Prostate gland (tissue), 2 donors: ENCODE measurements at regions not wholly inside any gene's neighbourhood (a gene's known extent, or its start where the extent isn't known, plus 50 kb on each side); places are given as distances from the start of the nearest gene placed in this dataset.

Experiments used
- DNase-seq: peaks from one replicate; pipeline ENCODE4 v3.0.0-alpha.2; 2019; ENCODE audit warnings: low spot score
- H3K27ac ChIP-seq, 2 donors: fragments of 200-600 bp; sonication (generic); 2 replicates each; pipeline ENCODE4 v1.5.1; 2017 to 2019
- H3K27me3 ChIP-seq: fragments of 200-600 bp; sonication (generic); replicated peaks from 2 replicates; pipeline ENCODE4 v1.5.1; 2019; ENCODE audit not compliant: insufficient read depth
- H3K36me3 ChIP-seq, 2 donors: fragments of 200-600 bp; sonication (generic); 1 replicate in 1 of 2; 2 replicates in 1 of 2; pipeline versions ENCODE4 v1.5.1 to v1.8.1; 2017 to 2019
- H3K4me1 ChIP-seq: fragments of 200-600 bp; sonication (generic); replicated peaks from 2 replicates; pipeline ENCODE4 v1.5.1; 2019
- H3K4me3 ChIP-seq, 2 donors: fragments of 200-600 bp; sonication (generic); 2 replicates each; pipeline ENCODE4 v1.5.1; 2017 to 2019
- H3K9me3 ChIP-seq: fragments of 200-600 bp; sonication (generic); 2 replicates; pipeline ENCODE4 v1.5.1; 2017
- POLR2A ChIP-seq: fragments of 450-650 bp; IDR thresholded peaks from one replicate; pipeline ENCODE4 v1.6.1; 2016; ENCODE audit warnings: antibody characterized with exemption, mild to moderate bottlenecking
- POLR2AphosphoS5 ChIP-seq: sonication (generic); formaldehyde crosslinking; IDR thresholded peaks from one replicate; pipeline ENCODE4 v1.6.1; 2017; ENCODE audit warnings: antibody characterized with exemption
- WGBS: methylation state at CpG from one replicate; pipeline ENCODE4 v1.1.5; 2018; 5-methylcytosine and 5-hydroxymethylcytosine counted together
- intact Hi-C: fragments of 100-400 bp; cut with DNase I; formaldehyde crosslinking; loops from one replicate; pipeline ENCODE4 v1.14.2; 2022
- TF ChIP-seq, protein P1 (sequence below), 4 experiments: fragments of 200-600 bp in 2 of 4; fragments of 450-650 bp in 2 of 4; sonication (generic) in 2 of 4; IDR thresholded peaks; 1 replicate in 3 of 4; 2 replicates in 1 of 4; pipeline ENCODE4 v1.5.1; 2016 to 2019; ENCODE audit warnings: antibody characterized with exemption in 4 of 4, mild to moderate bottlenecking in 2 of 4, moderate library complexity in 2 of 4

DNA sequence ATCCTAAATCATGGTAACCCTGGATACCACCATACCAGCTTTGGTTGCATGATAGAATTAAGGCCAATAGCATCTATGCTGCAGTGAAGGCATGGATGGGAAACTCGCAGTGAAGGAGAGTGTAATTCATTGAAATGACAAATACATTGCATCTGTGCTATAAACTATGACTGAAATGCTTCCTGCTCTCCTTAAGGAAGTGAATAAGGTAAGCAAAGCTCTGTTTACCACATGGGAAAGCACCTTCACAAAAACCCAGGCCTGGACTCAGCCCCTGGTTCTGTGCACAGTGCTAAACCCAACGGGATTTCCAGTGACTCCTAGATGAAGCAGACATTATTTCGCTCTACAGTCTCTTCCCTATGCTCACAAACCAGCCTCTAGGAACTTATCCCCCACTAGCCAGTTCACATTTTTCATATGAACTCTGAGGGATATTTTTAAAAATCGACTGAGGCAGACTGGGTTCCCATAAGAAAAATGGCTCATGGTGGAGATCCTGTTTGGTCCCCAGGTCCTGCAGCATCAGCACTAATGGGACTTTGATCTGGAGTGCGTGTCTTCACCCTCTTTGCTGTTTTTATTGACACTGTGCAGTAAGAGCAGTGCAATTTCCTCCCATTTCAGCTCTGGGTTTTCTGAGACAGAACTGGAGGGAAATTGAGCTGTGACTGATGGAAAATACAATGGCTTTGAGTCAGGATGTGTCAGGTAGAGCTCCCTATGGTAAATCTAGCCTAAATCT, 362.7 kb downstream of the SIPA1L2 start:
- Histone ChIP-seq H3K4me3 (no peak overlapping the region), H3K27me3 (no peaks in the 10 kb centered on the region), H3K4me1 (no peaks in the 10 kb centered on the region), H3K27ac (no peak overlapping the region), H3K36me3 (no peaks in the 10 kb centered on the region), H3K9me3 (no peaks in the 10 kb centered on the region)
- no peak for TF ChIP-seq POLR2A
- TF ChIP-seq, protein P1, sequence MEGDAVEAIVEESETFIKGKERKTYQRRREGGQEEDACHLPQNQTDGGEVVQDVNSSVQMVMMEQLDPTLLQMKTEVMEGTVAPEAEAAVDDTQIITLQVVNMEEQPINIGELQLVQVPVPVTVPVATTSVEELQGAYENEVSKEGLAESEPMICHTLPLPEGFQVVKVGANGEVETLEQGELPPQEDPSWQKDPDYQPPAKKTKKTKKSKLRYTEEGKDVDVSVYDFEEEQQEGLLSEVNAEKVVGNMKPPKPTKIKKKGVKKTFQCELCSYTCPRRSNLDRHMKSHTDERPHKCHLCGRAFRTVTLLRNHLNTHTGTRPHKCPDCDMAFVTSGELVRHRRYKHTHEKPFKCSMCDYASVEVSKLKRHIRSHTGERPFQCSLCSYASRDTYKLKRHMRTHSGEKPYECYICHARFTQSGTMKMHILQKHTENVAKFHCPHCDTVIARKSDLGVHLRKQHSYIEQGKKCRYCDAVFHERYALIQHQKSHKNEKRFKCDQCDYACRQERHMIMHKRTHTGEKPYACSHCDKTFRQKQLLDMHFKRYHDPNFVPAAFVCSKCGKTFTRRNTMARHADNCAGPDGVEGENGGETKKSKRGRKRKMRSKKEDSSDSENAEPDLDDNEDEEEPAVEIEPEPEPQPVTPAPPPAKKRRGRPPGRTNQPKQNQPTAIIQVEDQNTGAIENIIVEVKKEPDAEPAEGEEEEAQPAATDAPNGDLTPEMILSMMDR (IDR thresholded peaks at IDR 0.05), result no peak
- no peak for TF ChIP-seq POLR2AphosphoS5
- intact Hi-C loops, result no loop called here
- WGBS, result 82% methylated on average over 5 of the region's 5 CpGs
- DNase-seq, result no peak

DNA sequence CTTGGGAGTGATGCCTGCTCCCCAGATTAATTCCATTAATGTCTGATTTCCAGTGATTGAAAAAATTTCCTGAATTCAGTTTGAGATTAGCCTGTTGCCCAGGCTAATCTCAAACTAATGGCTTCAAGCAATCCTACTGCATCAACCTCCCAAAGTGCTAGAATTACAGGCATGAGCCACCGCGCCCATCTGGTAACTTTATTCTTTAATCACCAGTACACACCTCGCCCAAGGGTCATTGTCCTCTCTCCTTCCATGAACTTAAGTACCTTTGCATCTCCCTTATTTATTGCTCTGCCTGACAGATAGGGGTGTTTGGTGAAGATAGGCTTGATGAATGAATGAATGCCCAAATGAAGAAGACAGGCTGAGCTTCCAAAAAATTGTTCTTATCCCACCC, 366.5 kb downstream of the SIPA1L2 start:
- Histone ChIP-seq H3K36me3 (no peaks in the 10 kb centered on the region), H3K27ac (no peak overlapping the region), H3K27me3 (no peaks in the 10 kb centered on the region), H3K9me3 (no peaks in the 10 kb centered on the region), H3K4me3 (no peak overlapping the region), H3K4me1 (no peaks in the 10 kb centered on the region)
- intact Hi-C loops, result no loop called here
- WGBS, result 98% methylated on average over 3 of the region's 3 CpGs
- TF ChIP-seq POLR2AphosphoS5, result no peak
- TF ChIP-seq, protein P1 (IDR thresholded peaks at IDR 0.05), result no peak
- no peak for TF ChIP-seq POLR2A
- no peak for DNase-seq

DNA sequence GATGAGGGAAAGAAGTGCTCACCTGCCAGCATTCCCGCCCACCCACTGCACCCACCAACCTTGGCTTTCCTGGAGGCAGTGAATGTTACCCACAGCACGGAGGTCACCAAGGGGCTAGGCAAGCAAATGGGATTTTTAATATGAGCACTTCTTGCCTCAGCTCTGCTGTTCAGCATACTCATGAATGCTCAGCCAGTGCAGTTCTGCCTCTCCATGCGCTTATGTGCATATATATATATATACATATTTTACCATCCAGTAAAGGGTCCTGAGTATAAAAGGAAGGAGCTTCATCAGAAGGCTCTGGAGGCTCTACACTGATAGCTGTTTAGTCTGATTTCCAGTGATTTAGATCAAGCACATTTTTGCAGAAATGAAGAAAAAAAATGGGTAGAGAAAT, 366.9 kb downstream of the SIPA1L2 start:
- no peak for DNase-seq
- Histone ChIP-seq H3K36me3 (no peaks in the 10 kb centered on the region), H3K9me3 (no peaks in the 10 kb centered on the region), H3K4me3 (no peak overlapping the region), H3K27me3 (no peaks in the 10 kb centered on the region), H3K27ac (no peak overlapping the region), H3K4me1 (no peaks in the 10 kb centered on the region)
- 94% methylated on average over 3 of the region's 3 CpGs for WGBS
- intact Hi-C loops, result no loop called here
- TF ChIP-seq POLR2AphosphoS5 (no peak), POLR2A (no peak)
- TF ChIP-seq, protein P1 (IDR thresholded peaks at IDR 0.05), result no peak

DNA sequence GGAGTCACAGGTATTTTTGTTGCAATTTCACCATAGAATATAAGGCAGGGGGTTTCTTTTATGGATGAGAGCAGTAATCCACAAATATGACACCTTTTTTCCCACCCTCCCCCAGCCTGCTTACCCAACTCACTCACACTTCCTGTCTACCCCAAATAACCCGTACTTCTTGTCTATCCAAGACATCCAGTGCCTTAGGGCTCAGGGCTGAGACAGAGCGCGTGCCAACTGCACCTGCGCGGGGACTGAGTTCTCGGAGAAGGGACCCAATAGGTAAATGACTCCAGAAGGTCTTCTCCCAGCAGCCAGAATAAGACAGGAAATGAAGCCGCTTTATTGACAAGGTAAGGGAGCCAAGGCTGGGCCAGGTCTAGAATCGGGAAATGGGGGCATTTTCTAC, 369.1 kb downstream of the SIPA1L2 start:
- Histone ChIP-seq H3K27ac (no peak overlapping the region), H3K36me3 (no peaks in the 10 kb centered on the region), H3K27me3 (no peaks in the 10 kb centered on the region), H3K4me1 (no peaks in the 10 kb centered on the region), H3K4me3 (no peak overlapping the region), H3K9me3 (no peaks in the 10 kb centered on the region)
- no peak for DNase-seq
- WGBS, result 32% methylated on average over 8 of the region's 8 CpGs
- TF ChIP-seq POLR2AphosphoS5 (no peak), POLR2A (no peak)
- TF ChIP-seq, protein P1 (IDR thresholded peaks at IDR 0.05), result no peak
- intact Hi-C loops, result no loop called here

DNA sequence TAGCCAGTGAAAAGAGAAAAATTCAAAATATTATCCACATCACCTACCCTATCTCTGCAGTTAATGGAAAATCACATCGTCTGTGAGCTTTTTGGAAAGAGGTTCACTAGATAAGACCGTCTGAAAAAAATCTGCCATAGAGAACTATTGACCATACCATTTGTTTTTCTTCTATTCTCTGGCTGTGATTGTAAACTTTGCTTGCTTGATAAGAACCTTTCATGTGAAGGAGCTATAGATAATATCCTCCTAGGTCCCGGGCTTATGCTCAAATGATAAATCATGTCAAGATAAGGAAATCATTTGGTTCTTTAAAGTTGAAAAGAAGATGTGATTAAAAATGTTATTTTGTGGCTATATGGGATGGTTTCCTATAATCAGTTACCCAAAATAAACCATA, 369.9 kb downstream of the SIPA1L2 start:
- H3K4me3 ChIP-seq, result no peak overlapping the region
- no peaks in the 10 kb centered on the region for H3K36me3 ChIP-seq
- intact Hi-C loops, result no loop called here
- no peak for DNase-seq
- H3K27ac ChIP-seq, result no peak overlapping the region
- no peaks in the 10 kb centered on the region for H3K9me3 ChIP-seq
- no peaks in the 10 kb centered on the region for H3K27me3 ChIP-seq
- TF ChIP-seq POLR2A (no peak), POLR2AphosphoS5 (no peak)
- TF ChIP-seq, protein P1 (IDR thresholded peaks at IDR 0.05), result no peak
- 56% methylated on average over 3 of the region's 3 CpGs for WGBS
- H3K4me1 ChIP-seq, result no peaks in the 10 kb centered on the region
